G401 (cell line): ENCODE measurements at regions not wholly inside any gene's neighbourhood (a gene's known extent, or its start where the extent isn't known, plus 50 kb on each side); places are given as distances from the start of the nearest gene placed in this dataset.
"Not testable (repeated sequence)": the region's sequence is repeated elsewhere in the genome, so short reads cannot be mapped to it uniquely, and the experiment has no call there.

Experiments used
- DNase-seq: peaks from one replicate; pipeline ENCODE4 v3.0.0-alpha.2; 2015; ENCODE audit warnings: low spot score
- in situ Hi-C: cut with HindIII; loops from 2 replicates; pipeline ENCODE4 v1.10.0; 2016; ENCODE audit warnings: low sequenced_read_pairs, mixed read lengths

- DNase-seq: no peak
- in situ Hi-C loops: no loop called here
Measured at GRCh38 chr16:26981266-26981938, 85.3 kb upstream of the C16orf82 start.

GRCh38 chr16:26982422-26982821, 84.3 kb upstream of the C16orf82 start:
- in situ Hi-C loops: no loop called here
- DNase-seq: no peak

- in situ Hi-C loops: no loop called here
- DNase-seq: no peak
Measured at GRCh38 chr16:26983426-26983825, 83.3 kb upstream of the C16orf82 start.

- in situ Hi-C loops: no loop called here
- DNase-seq: no peak
Measured at GRCh38 chr16:26985100-26986065, 81.3 kb upstream of the C16orf82 start.

GRCh38 chr16:26987597-26988010, 79.1 kb upstream of the C16orf82 start:
- DNase-seq: no peak
- in situ Hi-C loops: no loop called here

- in situ Hi-C loops: no loop called here
- no peak for DNase-seq
Measured at GRCh38 chr16:26988186-26988585, 78.5 kb upstream of the C16orf82 start.

- DNase-seq, in situ Hi-C loops: not testable (repeated sequence)
Measured at GRCh38 chr16:26990384-26991120, 76.2 kb upstream of the C16orf82 start.

- in situ Hi-C loops: no loop called here
- no peak for DNase-seq
Measured at GRCh38 chr16:26992666-26993349, 73.9 kb upstream of the C16orf82 start.

GRCh38 chr16:26993511-26993910, 73.2 kb upstream of the C16orf82 start:
- in situ Hi-C loops: no loop called here
- no peak for DNase-seq

- in situ Hi-C loops: no loop called here
Measured at GRCh38 chr16:26993963-26994362, 72.8 kb upstream of the C16orf82 start.

GRCh38 chr16:26995522-26995921, 71.2 kb upstream of the C16orf82 start:
- in situ Hi-C loops: no loop called here

More at GRCh38 chr16:26993963-26994362, 72.8 kb upstream of the C16orf82 start:
- DNase-seq: no peak

GRCh38 chr16:27005386-27005785, 61.3 kb upstream of the C16orf82 start:
- no peak for DNase-seq
- in situ Hi-C loops: no loop called here

More at GRCh38 chr16:26995522-26995921, 71.2 kb upstream of the C16orf82 start:
- no peak for DNase-seq
